HFFc6 (cell line): ENCODE measurements at regions not wholly inside any gene's neighbourhood (a gene's known extent, or its start where the extent isn't known, plus 50 kb on each side); places are given as distances from the start of the nearest gene placed in this dataset.
"Not testable (repeated sequence)": the region's sequence is repeated elsewhere in the genome, so short reads cannot be mapped to it uniquely, and the experiment has no call there.

Source experiments
- DNase-seq: peaks from one replicate; pipeline ENCODE4 v3.0.0-alpha.2; 2018
- H3K27ac Mint-ChIP-seq: 2 replicates; pipeline ENCODE4 v1.8.0; 2020; ENCODE audit warnings: mild to moderate bottlenecking, mixed read lengths
- H3K27me3 Mint-ChIP-seq: 2 replicates; pipeline ENCODE4 v1.8.0; 2021; ENCODE audit warnings: mild to moderate bottlenecking, moderate library complexity, mixed read lengths; ENCODE audit not compliant: insufficient read depth
- H3K36me3 Mint-ChIP-seq: 2 replicates; pipeline ENCODE4 v1.8.0; 2021; ENCODE audit warnings: low read depth, mixed read lengths
- H3K4me1 Mint-ChIP-seq: 2 replicates; pipeline ENCODE4 v1.8.0; 2020; ENCODE audit warnings: low read depth, mixed read lengths
- H3K4me3 Mint-ChIP-seq: 2 replicates; pipeline ENCODE4 v1.8.0; 2020; ENCODE audit warnings: mild to moderate bottlenecking, moderate library complexity, mixed read lengths
- H3K9me3 Mint-ChIP-seq: 2 replicates; pipeline ENCODE4 v1.8.0; 2020; ENCODE audit warnings: mild to moderate bottlenecking, mixed read lengths
- CTCF ChIP-seq: fragments of 200-600 bp; sonication (generic); IDR thresholded peaks from 2 replicates; pipeline ENCODE4 v1.5.0; 2021; ENCODE audit warnings: antibody characterized with exemption, mild to moderate bottlenecking

GRCh38 chr10:46095943-46096342 lies 49.9 kb upstream of the MSMB start:
- H3K4me3 Mint-ChIP-seq, result peak overlapping the region; percentile 11; the same call in 1 of the 2 replicates
- H3K27me3 Mint-ChIP-seq, DNase-seq, H3K36me3 Mint-ChIP-seq, H3K9me3 Mint-ChIP-seq: not testable (repeated sequence)
- peak overlapping the region; percentile 87 for H3K27ac Mint-ChIP-seq
- peaks cover 45% of the 10 kb centered on the region for H3K4me1 Mint-ChIP-seq

GRCh38 chr10:46096446-46096845 lies 50.4 kb upstream of the MSMB start:
- TF ChIP-seq CTCF, result no peak
- H3K4me1 Mint-ChIP-seq, result peaks cover 45% of the 10 kb centered on the region
- H3K36me3 Mint-ChIP-seq, result no peaks in the 10 kb centered on the region
- H3K27me3 Mint-ChIP-seq, result peaks cover 1% of the 10 kb centered on the region
- no peaks in the 10 kb centered on the region for H3K9me3 Mint-ChIP-seq
- H3K27ac Mint-ChIP-seq, result peak overlapping the region; percentile 87
- peak overlapping the region; percentile 11; the same call in 1 of the 2 replicates for H3K4me3 Mint-ChIP-seq
- peak; percentile 75 for DNase-seq

GRCh38 chr10:46096909-46097575 lies 51.0 kb upstream of the MSMB start:
- peak overlapping the region; percentile 87 for H3K27ac Mint-ChIP-seq
- no peaks in the 10 kb centered on the region for H3K9me3 Mint-ChIP-seq
- peaks cover 45% of the 10 kb centered on the region for H3K4me1 Mint-ChIP-seq
- H3K36me3 Mint-ChIP-seq, result no peaks in the 10 kb centered on the region
- TF ChIP-seq CTCF, result no peak
- peaks cover 1% of the 10 kb centered on the region for H3K27me3 Mint-ChIP-seq
- H3K4me3 Mint-ChIP-seq, result peak overlapping the region; percentile 35; the same call in 1 of the 2 replicates
- DNase-seq, result no peak

GRCh38 chr10:46097576-46098317 lies 51.7 kb upstream of the MSMB start:
- Mint-ChIP-seq H3K27ac (peak overlapping the region; percentile 27; the same call in 1 of the 2 replicates), H3K36me3 (no peaks in the 10 kb centered on the region), H3K9me3 (no peaks in the 10 kb centered on the region), H3K27me3 (no peaks in the 10 kb centered on the region; the same call in 1 of the 2 replicates), H3K4me3 (no peak overlapping the region), H3K4me1 (peaks cover 45% of the 10 kb centered on the region)
- no peak for TF ChIP-seq CTCF
- no peak for DNase-seq

GRCh38 chr10:46098386-46098785 lies 52.3 kb upstream of the MSMB start:
- Mint-ChIP-seq H3K9me3 (no peaks in the 10 kb centered on the region), H3K27ac (no peak overlapping the region), H3K4me1 (peaks cover 45% of the 10 kb centered on the region), H3K27me3 (no peaks in the 10 kb centered on the region; the same call in 1 of the 2 replicates), H3K4me3 (no peak overlapping the region), H3K36me3 (no peaks in the 10 kb centered on the region)
- DNase-seq, result no peak
- TF ChIP-seq CTCF, result no peak

GRCh38 chr10:46098925-46099324 lies 52.9 kb upstream of the MSMB start:
- H3K36me3 Mint-ChIP-seq, H3K9me3 Mint-ChIP-seq, H3K4me3 Mint-ChIP-seq, H3K27ac Mint-ChIP-seq, DNase-seq, H3K27me3 Mint-ChIP-seq: not testable (repeated sequence)
- peaks cover 47% of the 10 kb centered on the region for H3K4me1 Mint-ChIP-seq
